Central memory CD8-positive, alpha-beta T cell (primary cell): ENCODE measurements at regions not wholly inside any gene's neighbourhood (a gene's known extent, or its start where the extent isn't known, plus 50 kb on each side); places are given as distances from the start of the nearest gene placed in this dataset.

Experiments used
- ATAC-seq: fragments of 150-1000 bp; cut with Tn5 transposase; replicated peaks from 2 replicates; pipeline ENCODE4 v1.10.0; 2022; ENCODE audit warnings: mild to moderate bottlenecking, moderate FRiP score, moderate number of reproducible peaks; ENCODE audit not compliant: poor library complexity, severe bottlenecking; ENCODE audit errors: extremely low read depth
- DNase-seq, 2 donors: peaks; one replicate each; pipeline ENCODE4 v3.0.0; 2021; ENCODE audit warnings: low spot score in 2 of 2
- H3K27ac Mint-ChIP-seq: one replicate; pipeline ENCODE4 v1.8.0; 2022; ENCODE audit warnings: low read depth, mild to moderate bottlenecking, moderate library complexity, mixed read lengths
- H3K27me3 Mint-ChIP-seq: one replicate; pipeline ENCODE4 v1.8.0; 2022; ENCODE audit warnings: mixed read lengths
- H3K36me3 Mint-ChIP-seq: one replicate; pipeline ENCODE4 v1.8.0; 2022; ENCODE audit warnings: mild to moderate bottlenecking, moderate library complexity, mixed read lengths; ENCODE audit not compliant: insufficient read depth
- H3K4me1 Mint-ChIP-seq: one replicate; pipeline ENCODE4 v1.8.0; 2022; ENCODE audit warnings: mixed read lengths
- H3K4me3 Mint-ChIP-seq: one replicate; pipeline ENCODE4 v1.8.0; 2022; ENCODE audit warnings: mild to moderate bottlenecking, moderate library complexity, mixed read lengths
- H3K9me3 Mint-ChIP-seq: one replicate; pipeline ENCODE4 v1.8.0; 2022; ENCODE audit warnings: mixed read lengths

GRCh38 chrX:148443216-148443615 lies 57.2 kb upstream of the AFF2 start:
- Mint-ChIP-seq H3K4me3 (no peak overlapping the region), H3K27me3 (no peaks in the 10 kb centered on the region)

GRCh38 chrX:148448686-148449085 lies 51.7 kb upstream of the AFF2 start:
- H3K27ac Mint-ChIP-seq: no peak overlapping the region
- no peaks in the 10 kb centered on the region for H3K36me3 Mint-ChIP-seq
- ATAC-seq (no peak), DNase-seq (no peak)
- no peak overlapping the region for H3K4me3 Mint-ChIP-seq
- H3K4me1 Mint-ChIP-seq: no peaks in the 10 kb centered on the region
- H3K9me3 Mint-ChIP-seq: no peaks in the 10 kb centered on the region
- H3K27me3 Mint-ChIP-seq: no peaks in the 10 kb centered on the region

More at GRCh38 chrX:148443216-148443615, 57.2 kb upstream of the AFF2 start:
- Mint-ChIP-seq H3K36me3 (no peaks in the 10 kb centered on the region), H3K9me3 (no peaks in the 10 kb centered on the region), H3K27ac (no peak overlapping the region), H3K4me1 (no peaks in the 10 kb centered on the region)
- no peak for ATAC-seq
- no peak for DNase-seq
